Mesenchymal stem cell (in vitro differentiated cells and primary cell): ENCODE measurements at regions not wholly inside any gene's neighbourhood (a gene's known extent, or its start where the extent isn't known, plus 50 kb on each side); places are given as distances from the start of the nearest gene placed in this dataset.
"Not testable (repeated sequence)": the region's sequence is repeated elsewhere in the genome, so short reads cannot be mapped to it uniquely, and the experiment has no call there.

ENCODE experiments used
- DNase-seq: peaks from one replicate; pipeline ENCODE4 v3.0.0-alpha.2; 2013
- H2AFZ ChIP-seq: one replicate; pipeline ENCODE4 v1.6.1; 2013; ENCODE audit warnings: low read depth, mild to moderate bottlenecking, control low read depth, inconsistent platforms, low read length, moderate library complexity
- H2AK5ac ChIP-seq: 2 replicates; pipeline ENCODE4 v1.6.1; 2013; ENCODE audit warnings: low read length, moderate library complexity, mild to moderate bottlenecking, inconsistent platforms; ENCODE audit not compliant: severe bottlenecking
- H2BK120ac ChIP-seq: one replicate; pipeline ENCODE4 v1.6.1; 2013; ENCODE audit warnings: low read depth, mild to moderate bottlenecking, inconsistent platforms, low read length, moderate library complexity
- H2BK12ac ChIP-seq, 2 experiments: one replicate each; pipeline ENCODE4 v1.6.1; 2013; ENCODE audit warnings: inconsistent platforms in 2 of 2, low read length in 2 of 2, mild to moderate bottlenecking in 2 of 2, moderate library complexity in 2 of 2, control low read depth in 1 of 2
- H2BK15ac ChIP-seq: one replicate; pipeline ENCODE4 v1.6.1; 2013; ENCODE audit warnings: mild to moderate bottlenecking, low read depth, inconsistent platforms; ENCODE audit not compliant: poor library complexity, severe bottlenecking
- H2BK5ac ChIP-seq: 2 replicates; pipeline ENCODE4 v1.6.1; 2013; ENCODE audit warnings: low read depth, mild to moderate bottlenecking, low read length, control low read depth, inconsistent platforms; ENCODE audit not compliant: poor library complexity, severe bottlenecking
- H3K14ac ChIP-seq, 2 experiments: one replicate each; pipeline ENCODE4 v1.6.1; 2013; ENCODE audit warnings: inconsistent platforms in 2 of 2, low read length in 2 of 2, control low read depth in 1 of 2, mild to moderate bottlenecking in 1 of 2, moderate library complexity in 1 of 2
- H3K18ac ChIP-seq, 2 experiments: one replicate each; pipeline ENCODE4 v1.6.1; 2013; ENCODE audit warnings: inconsistent platforms in 2 of 2, low read length in 2 of 2, control low read depth in 1 of 2, low read depth in 1 of 2, mild to moderate bottlenecking in 1 of 2
- H3K23ac ChIP-seq, 2 experiments: one replicate each; pipeline ENCODE4 v1.6.1; 2013; ENCODE audit warnings: inconsistent platforms in 2 of 2, low read length in 2 of 2, mild to moderate bottlenecking in 2 of 2, moderate library complexity in 2 of 2, control low read depth in 1 of 2
- H3K27ac ChIP-seq: 2 replicates; pipeline ENCODE4 v1.5.1; 2013; ENCODE audit warnings: mild to moderate bottlenecking, moderate library complexity, low read length, control low read depth, inconsistent platforms; ENCODE audit not compliant: poor library complexity, severe bottlenecking
- H3K27me3 ChIP-seq, 2 experiments: 2 replicates each; pipeline versions ENCODE4 v1.6.1 to v1.7.0; 2013; ENCODE audit warnings: low read length in 2 of 2, mild to moderate bottlenecking in 2 of 2, moderate library complexity in 2 of 2, control low read depth in 1 of 2, inconsistent platforms in 1 of 2; ENCODE audit not compliant: control insufficient read depth in 1 of 2, insufficient read depth in 1 of 2
- H3K36me3 ChIP-seq, 2 experiments: 2 replicates each; pipeline versions ENCODE4 v1.6.1 to v1.7.0; 2013; ENCODE audit warnings: low read length in 2 of 2, control low read depth in 1 of 2, inconsistent platforms in 1 of 2, low read depth in 1 of 2, mild to moderate bottlenecking in 1 of 2; ENCODE audit not compliant: insufficient read depth in 2 of 2, control insufficient read depth in 1 of 2
- H3K4ac ChIP-seq, 2 experiments: one replicate each; pipeline ENCODE4 v1.6.1; 2013; ENCODE audit warnings: inconsistent platforms in 2 of 2, low read length in 2 of 2, mild to moderate bottlenecking in 2 of 2, moderate library complexity in 2 of 2, control low read depth in 1 of 2, low read depth in 1 of 2
- H3K4me1 ChIP-seq: 2 replicates; pipeline ENCODE4 v1.6.1; 2013; ENCODE audit warnings: low read depth, low read length, control low read depth; ENCODE audit not compliant: control insufficient read depth, insufficient read depth
- H3K4me2 ChIP-seq: 2 replicates; pipeline ENCODE4 v1.6.1; 2013; ENCODE audit warnings: low read length, mild to moderate bottlenecking, inconsistent platforms; ENCODE audit not compliant: poor library complexity, severe bottlenecking
- H3K4me3 ChIP-seq, 2 experiments: 2 replicates each; pipeline versions ENCODE4 v1.5.1 to v1.7.0; 2013; ENCODE audit warnings: low read length in 2 of 2, mild to moderate bottlenecking in 2 of 2, control low read depth in 1 of 2, low read depth in 1 of 2; ENCODE audit not compliant: insufficient read depth in 1 of 2
- H3K79me1 ChIP-seq: replicated peaks from 2 replicates; pipeline ENCODE4 v1.6.1; 2013; ENCODE audit warnings: mild to moderate bottlenecking, control low read depth, low read length, inconsistent platforms; ENCODE audit not compliant: poor library complexity, severe bottlenecking
- H3K9ac ChIP-seq: 2 replicates; pipeline ENCODE4 v1.7.0; 2013; ENCODE audit warnings: mild to moderate bottlenecking, low read length, moderate library complexity
- H3K9me3 ChIP-seq: 2 replicates; pipeline ENCODE4 v1.7.0; 2013; ENCODE audit warnings: mild to moderate bottlenecking, low read length; ENCODE audit not compliant: control insufficient read depth
- H4K8ac ChIP-seq: one replicate; pipeline ENCODE4 v1.6.1; 2013; ENCODE audit warnings: inconsistent platforms, mild to moderate bottlenecking, low read length, moderate library complexity
- H4K91ac ChIP-seq: one replicate; pipeline ENCODE4 v1.6.1; 2013; ENCODE audit warnings: mild to moderate bottlenecking, low read length, inconsistent platforms
- WGBS: methylation state at CpG from one replicate; pipeline ENCODE4 v1.1.7; 2013; ENCODE audit warnings: mixed read lengths; 5-methylcytosine and 5-hydroxymethylcytosine counted together

GRCh38 chr7:9036080-9036479 is 602.7 kb downstream of the NXPH1 start:
- Histone ChIP-seq H4K8ac (no peak overlapping the region), H2BK5ac (no peak overlapping the region), H2AFZ (no peak overlapping the region), H4K91ac (no peak overlapping the region), H3K9ac (no peak overlapping the region), H3K36me3 (no peaks in the 10 kb centered on the region), H3K4ac (no peak overlapping the region), H2BK15ac (no peak overlapping the region), H3K27ac (no peak overlapping the region), H3K79me1 (no peaks in the 10 kb centered on the region), H2BK120ac (no peak overlapping the region), H3K4me1 (no peaks in the 10 kb centered on the region), H3K4me3 (no peak overlapping the region), H3K14ac (no peak overlapping the region), H3K4me2 (no peak overlapping the region), H2AK5ac (no peak overlapping the region), H3K9me3 (peaks cover 10% of the 10 kb centered on the region), H3K27me3 (no peaks in the 10 kb centered on the region), H3K23ac (no peak overlapping the region), H2BK12ac (no peak overlapping the region), H3K18ac (no peak overlapping the region)
- 50% methylated on average over 1 of the region's 3 CpGs for WGBS
- no peak for DNase-seq

DNA sequence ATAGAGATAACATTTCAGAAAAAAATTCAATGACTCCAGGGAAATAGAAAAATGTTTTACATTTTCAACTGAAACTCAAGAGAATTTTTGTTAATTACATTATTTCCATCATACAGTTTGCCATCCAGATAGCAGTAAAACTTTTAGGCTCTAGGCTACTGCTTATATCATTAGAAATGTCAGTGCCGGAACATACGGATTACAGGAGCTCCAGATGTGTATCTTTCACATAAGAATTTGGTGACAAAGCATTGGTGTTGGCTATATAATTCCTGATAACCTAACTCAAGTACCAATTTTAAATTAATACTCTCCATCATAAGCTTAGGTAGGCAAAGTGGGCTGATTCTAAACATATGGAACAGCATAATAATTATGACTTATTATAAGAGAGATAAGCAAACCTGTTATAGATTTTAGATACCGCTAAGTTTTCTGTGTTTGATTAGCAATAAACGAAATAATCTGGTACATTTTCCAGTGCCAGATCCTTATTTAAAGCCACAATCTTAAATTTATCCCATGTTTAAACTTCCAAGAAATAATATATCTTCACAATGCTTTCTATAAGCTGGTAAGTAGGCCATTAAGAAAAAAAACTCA is 637.9 kb downstream of the NXPH1 start:
- Histone ChIP-seq H4K8ac (no peak overlapping the region), H2BK5ac (no peak overlapping the region), H3K79me1 (no peaks in the 10 kb centered on the region), H3K4me2 (no peak overlapping the region), H2BK15ac (no peak overlapping the region), H3K23ac (no peak overlapping the region), H2BK12ac (no peak overlapping the region), H3K36me3 (no peaks in the 10 kb centered on the region), H3K4me1 (no peaks in the 10 kb centered on the region), H3K18ac (no peak overlapping the region), H3K4ac (no peak overlapping the region), H3K27me3 (no peaks in the 10 kb centered on the region), H3K14ac (no peak overlapping the region), H2BK120ac (no peak overlapping the region), H2AFZ (no peak overlapping the region), H3K4me3 (no peak overlapping the region), H3K9ac (no peak overlapping the region), H3K9me3 (peaks cover 12% of the 10 kb centered on the region), H4K91ac (no peak overlapping the region), H3K27ac (no peak overlapping the region), H2AK5ac (no peak overlapping the region)
- no peak for DNase-seq
- WGBS: 100% methylated on average over 2 of the region's 4 CpGs

- not testable (repeated sequence) for H3K79me1 ChIP-seq, H2BK120ac ChIP-seq, H4K8ac ChIP-seq, H2BK5ac ChIP-seq, DNase-seq, H3K18ac ChIP-seq, H3K4me3 ChIP-seq, H3K14ac ChIP-seq, H3K27me3 ChIP-seq, H3K4ac ChIP-seq, H3K9ac ChIP-seq, H3K23ac ChIP-seq, H2BK12ac ChIP-seq, H2BK15ac ChIP-seq, H3K27ac ChIP-seq, H2AK5ac ChIP-seq, H4K91ac ChIP-seq, H2AFZ ChIP-seq, H3K4me1 ChIP-seq, H3K4me2 ChIP-seq, H3K36me3 ChIP-seq
- H3K9me3 ChIP-seq: peaks cover 27% of the 10 kb centered on the region
- no CpG with 5 or more reads among the region's 1 CpG for WGBS
These were observed 642.4 kb downstream of the NXPH1 start for GRCh38 chr7:9075774-9076173.

DNA sequence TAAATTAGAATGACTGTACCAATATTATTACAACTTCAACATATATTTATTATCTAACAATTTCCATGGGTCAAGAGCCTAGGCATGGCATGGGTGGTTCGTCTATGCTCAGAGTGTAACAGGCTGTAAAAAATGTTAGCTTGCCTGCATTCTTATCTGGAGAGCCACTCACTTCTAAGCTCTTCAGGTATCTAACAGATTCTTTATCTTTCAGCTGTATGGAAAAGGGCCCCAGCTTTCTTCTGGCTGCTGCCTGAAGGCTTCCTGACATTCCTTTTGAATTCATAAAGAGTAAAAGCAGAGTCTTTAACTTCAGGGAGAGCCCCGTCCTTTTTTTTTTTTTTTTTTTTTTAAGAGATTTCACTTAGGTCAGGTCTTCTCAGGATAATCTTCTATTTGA is 648.8 kb downstream of the NXPH1 start:
- peaks cover 39% of the 10 kb centered on the region for H3K9me3 ChIP-seq
- H2BK120ac ChIP-seq: no peak overlapping the region
- WGBS: 91% methylated on average over 1 of the region's 2 CpGs

More for the DNA sequence above, 648.8 kb downstream of the NXPH1 start:
- no peak for DNase-seq
- Histone ChIP-seq H3K4me3 (no peak overlapping the region), H2BK12ac (no peak overlapping the region), H3K4ac (no peak overlapping the region), H3K4me1 (no peaks in the 10 kb centered on the region), H3K9ac (no peak overlapping the region), H2AFZ (no peak overlapping the region), H3K23ac (no peak overlapping the region), H3K36me3 (no peaks in the 10 kb centered on the region), H2BK15ac (no peak overlapping the region), H2BK5ac (no peak overlapping the region), H3K4me2 (no peak overlapping the region), H4K8ac (no peak overlapping the region), H3K27me3 (no peaks in the 10 kb centered on the region), H3K14ac (no peak overlapping the region), H2AK5ac (no peak overlapping the region), H4K91ac (no peak overlapping the region), H3K27ac (no peak overlapping the region), H3K79me1 (no peaks in the 10 kb centered on the region), H3K18ac (no peak overlapping the region)
